Liver (tissue), 8 donors: ENCODE measurements at regions not wholly inside any gene's neighbourhood (a gene's known extent, or its start where the extent isn't known, plus 50 kb on each side); places are given as distances from the start of the nearest gene placed in this dataset.

Source experiments
- DNase-seq: peaks from one replicate; pipeline ENCODE4 v3.0.0-alpha.2; 2017; ENCODE audit warnings: low spot score
- H3K27ac ChIP-seq, 2 donors: one replicate each; pipeline ENCODE4 v1.7.0; 2013; ENCODE audit warnings: inconsistent platforms in 2 of 2, low read length in 2 of 2, control low read depth in 1 of 2, low read depth in 1 of 2, mild to moderate bottlenecking in 1 of 2
- H3K27me3 ChIP-seq, 4 donors: one replicate each; pipeline versions ENCODE4 v1.6.1 to v1.7.0; 2013; ENCODE audit warnings: low read length in 3 of 4, inconsistent platforms in 1 of 4, mild to moderate bottlenecking in 1 of 4, moderate library complexity in 1 of 4; ENCODE audit not compliant: control insufficient read depth in 4 of 4, insufficient read depth in 4 of 4
- H3K36me3 ChIP-seq, 4 donors: one replicate each; pipeline versions ENCODE4 v1.6.1 to v1.7.0; 2013; ENCODE audit warnings: low read length in 3 of 4, mild to moderate bottlenecking in 3 of 4, low read depth in 1 of 4, moderate library complexity in 1 of 4; ENCODE audit not compliant: control insufficient read depth in 4 of 4, insufficient read depth in 3 of 4
- H3K4me1 ChIP-seq, 4 donors: one replicate each; pipeline versions ENCODE4 v1.6.1 to v1.7.0; 2013; ENCODE audit warnings: low read length in 3 of 4, mild to moderate bottlenecking in 3 of 4, moderate library complexity in 1 of 4; ENCODE audit not compliant: control insufficient read depth in 4 of 4, insufficient read depth in 4 of 4
- H3K4me3 ChIP-seq, 3 donors: one replicate each; pipeline versions ENCODE4 v1.6.1 to v1.7.0; 2013; ENCODE audit warnings: low read length in 3 of 3, control low read depth in 1 of 3, low read depth in 1 of 3, mild to moderate bottlenecking in 1 of 3
- H3K9ac ChIP-seq, 2 donors: one replicate each; pipeline ENCODE4 v1.7.0; 2013; ENCODE audit warnings: low read length in 2 of 2, mild to moderate bottlenecking in 2 of 2, moderate library complexity in 2 of 2, control low read depth in 1 of 2, low read depth in 1 of 2
- H3K9me3 ChIP-seq, 4 donors: one replicate each; pipeline versions ENCODE4 v1.6.1 to v1.7.0; 2013; ENCODE audit warnings: low read length in 3 of 4; ENCODE audit not compliant: control insufficient read depth in 4 of 4
- EGR1 ChIP-seq, 2 donors: IDR thresholded peaks; 2 replicates each; pipeline ENCODE4 v1.6.1; 2016 to 2018; ENCODE audit warnings: antibody characterized with exemption in 2 of 2, low read depth in 2 of 2
- FOXA1 ChIP-seq: IDR thresholded peaks from 2 replicates; pipeline ENCODE4 v1.6.1; 2016; ENCODE audit warnings: antibody characterized with exemption
- FOXA2 ChIP-seq: IDR thresholded peaks from 2 replicates; pipeline ENCODE4 v1.6.1; 2016; ENCODE audit warnings: antibody characterized with exemption
- GABPA ChIP-seq, 2 donors: IDR thresholded peaks in 1 of 2; conservative IDR thresholded peaks in 1 of 2; 2 replicates each; pipeline ENCODE4 v1.6.1; 2016; ENCODE audit warnings: antibody characterized with exemption in 2 of 2, mild to moderate bottlenecking in 1 of 2, moderate library complexity in 1 of 2
- HNF4A ChIP-seq, 2 donors: conservative IDR thresholded peaks; 2 replicates each; pipeline ENCODE4 v1.6.1; 2016; ENCODE audit warnings: antibody characterized with exemption in 2 of 2, mild to moderate bottlenecking in 2 of 2
- HNF4G ChIP-seq: IDR thresholded peaks from 2 replicates; pipeline ENCODE4 v1.6.1; 2016; ENCODE audit warnings: antibody characterized with exemption
- JUND ChIP-seq, 2 donors: IDR thresholded peaks; 2 replicates each; pipeline ENCODE4 v1.6.1; 2016; ENCODE audit warnings: antibody characterized with exemption in 2 of 2
- MAX ChIP-seq: IDR thresholded peaks from 2 replicates; pipeline ENCODE4 v1.6.1; 2016; ENCODE audit warnings: antibody characterized with exemption
- NR2F2 ChIP-seq: IDR thresholded peaks from 2 replicates; pipeline ENCODE4 v1.6.1; 2016; ENCODE audit warnings: antibody characterized with exemption
- RXRA ChIP-seq, 2 donors: IDR thresholded peaks; 2 replicates each; pipeline ENCODE4 v1.6.1; 2017 to 2018; ENCODE audit warnings: antibody characterized with exemption in 2 of 2, mild to moderate bottlenecking in 1 of 2
- SP1 ChIP-seq: IDR thresholded peaks from 2 replicates; pipeline ENCODE4 v1.6.1; 2018; ENCODE audit warnings: antibody characterized with exemption, mild to moderate bottlenecking
- TAF1 ChIP-seq: conservative IDR thresholded peaks from 2 replicates; pipeline ENCODE4 v1.6.1; 2016; ENCODE audit warnings: antibody characterized with exemption, mild to moderate bottlenecking
- YY1 ChIP-seq: IDR thresholded peaks from 2 replicates; pipeline ENCODE4 v1.6.1; 2016; ENCODE audit warnings: antibody characterized with exemption, mild to moderate bottlenecking
- WGBS: extraction: QIAGEN DNeasy Blood & Tissue Kit; methylation state at CpG from one replicate; pipeline ENCODE4 v1.1.7; 2013; 5-methylcytosine and 5-hydroxymethylcytosine counted together
- TF ChIP-seq, protein P1 (sequence below): IDR thresholded peaks from 2 replicates; pipeline ENCODE4 v1.6.1; 2016; ENCODE audit warnings: antibody characterized with exemption, mild to moderate bottlenecking
- TF ChIP-seq, protein P2 (sequence below): IDR thresholded peaks from 2 replicates; pipeline ENCODE4 v1.6.1; 2016; ENCODE audit warnings: antibody characterized with exemption
- TF ChIP-seq, protein P3 (sequence below): fragments of 150-350 bp; IDR thresholded peaks from 2 replicates; pipeline ENCODE4 v1.5.1; 2017; ENCODE audit warnings: improper control_type of control experiment, low read depth, low read length; ENCODE audit not compliant: missing input control
- donor health status: healthy.
- donor health status: healthy.
- donor health status: healthy.
- donor health status: healthy.
- donor health status: healthy.

DNA sequence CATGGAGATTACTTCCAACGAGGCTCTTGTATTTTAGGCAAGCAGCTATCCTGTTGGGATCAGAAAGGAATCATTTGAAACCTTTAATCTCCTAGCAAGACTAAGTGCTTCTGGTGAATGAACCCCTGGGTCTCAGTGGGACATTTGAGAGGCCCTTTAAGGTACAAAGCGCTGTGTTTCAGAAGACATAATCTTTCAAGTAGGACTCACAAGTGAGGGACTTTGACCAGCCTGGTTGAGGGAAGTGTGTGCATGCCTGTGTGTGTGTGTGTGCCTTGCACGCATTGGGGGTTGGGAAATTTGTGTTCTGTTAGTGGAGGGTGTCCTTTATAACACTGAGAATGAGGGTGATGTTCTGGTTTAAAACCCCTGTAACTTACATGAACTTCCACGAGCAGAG is 64.4 kb upstream of the KCNG1 start (continued):
- TF ChIP-seq, protein P1, sequence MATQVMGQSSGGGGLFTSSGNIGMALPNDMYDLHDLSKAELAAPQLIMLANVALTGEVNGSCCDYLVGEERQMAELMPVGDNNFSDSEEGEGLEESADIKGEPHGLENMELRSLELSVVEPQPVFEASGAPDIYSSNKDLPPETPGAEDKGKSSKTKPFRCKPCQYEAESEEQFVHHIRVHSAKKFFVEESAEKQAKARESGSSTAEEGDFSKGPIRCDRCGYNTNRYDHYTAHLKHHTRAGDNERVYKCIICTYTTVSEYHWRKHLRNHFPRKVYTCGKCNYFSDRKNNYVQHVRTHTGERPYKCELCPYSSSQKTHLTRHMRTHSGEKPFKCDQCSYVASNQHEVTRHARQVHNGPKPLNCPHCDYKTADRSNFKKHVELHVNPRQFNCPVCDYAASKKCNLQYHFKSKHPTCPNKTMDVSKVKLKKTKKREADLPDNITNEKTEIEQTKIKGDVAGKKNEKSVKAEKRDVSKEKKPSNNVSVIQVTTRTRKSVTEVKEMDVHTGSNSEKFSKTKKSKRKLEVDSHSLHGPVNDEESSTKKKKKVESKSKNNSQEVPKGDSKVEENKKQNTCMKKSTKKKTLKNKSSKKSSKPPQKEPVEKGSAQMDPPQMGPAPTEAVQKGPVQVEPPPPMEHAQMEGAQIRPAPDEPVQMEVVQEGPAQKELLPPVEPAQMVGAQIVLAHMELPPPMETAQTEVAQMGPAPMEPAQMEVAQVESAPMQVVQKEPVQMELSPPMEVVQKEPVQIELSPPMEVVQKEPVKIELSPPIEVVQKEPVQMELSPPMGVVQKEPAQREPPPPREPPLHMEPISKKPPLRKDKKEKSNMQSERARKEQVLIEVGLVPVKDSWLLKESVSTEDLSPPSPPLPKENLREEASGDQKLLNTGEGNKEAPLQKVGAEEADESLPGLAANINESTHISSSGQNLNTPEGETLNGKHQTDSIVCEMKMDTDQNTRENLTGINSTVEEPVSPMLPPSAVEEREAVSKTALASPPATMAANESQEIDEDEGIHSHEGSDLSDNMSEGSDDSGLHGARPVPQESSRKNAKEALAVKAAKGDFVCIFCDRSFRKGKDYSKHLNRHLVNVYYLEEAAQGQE, result no peak
- TF ChIP-seq MAX (no peak), YY1 (no peak), EGR1 (IDR thresholded peaks at IDR 0.05; ENCODE audit: low read depth in 2 of 2) (no peak), FOXA2 (no peak)

GRCh38 chr20:51085769-51086168 is 62.9 kb upstream of the KCNG1 start:
- no peak overlapping the region for H3K27ac ChIP-seq
- no peaks in the 10 kb centered on the region for H3K4me1 ChIP-seq
- H3K9me3 ChIP-seq, result no peaks in the 10 kb centered on the region
- H3K36me3 ChIP-seq, result no peaks in the 10 kb centered on the region
- WGBS, result 90% methylated on average over 4 of the region's 4 CpGs
- DNase-seq, result no peak
- TF ChIP-seq JUND (IDR thresholded peaks at IDR 0.05), result no peak
- no peak for TF ChIP-seq NR2F2
- TF ChIP-seq HNF4G, result no peak
- TF ChIP-seq SP1, result no peak
- TF ChIP-seq YY1, result no peak
- TF ChIP-seq FOXA2, result no peak
- TF ChIP-seq GABPA (IDR thresholded peaks at IDR 0.05 in 1 of 2, conservative IDR thresholded peaks at IDR 0.05 in 1 of 2), result no peak
- TF ChIP-seq EGR1 (IDR thresholded peaks at IDR 0.05; ENCODE audit: low read depth in 2 of 2), result no peak
- H3K27me3 ChIP-seq, result peaks cover 0 to 13% (median 6%) of the 10 kb centered on the region in 4 donors
- H3K9ac ChIP-seq, result no peak overlapping the region
- no peak overlapping the region for H3K4me3 ChIP-seq

DNA sequence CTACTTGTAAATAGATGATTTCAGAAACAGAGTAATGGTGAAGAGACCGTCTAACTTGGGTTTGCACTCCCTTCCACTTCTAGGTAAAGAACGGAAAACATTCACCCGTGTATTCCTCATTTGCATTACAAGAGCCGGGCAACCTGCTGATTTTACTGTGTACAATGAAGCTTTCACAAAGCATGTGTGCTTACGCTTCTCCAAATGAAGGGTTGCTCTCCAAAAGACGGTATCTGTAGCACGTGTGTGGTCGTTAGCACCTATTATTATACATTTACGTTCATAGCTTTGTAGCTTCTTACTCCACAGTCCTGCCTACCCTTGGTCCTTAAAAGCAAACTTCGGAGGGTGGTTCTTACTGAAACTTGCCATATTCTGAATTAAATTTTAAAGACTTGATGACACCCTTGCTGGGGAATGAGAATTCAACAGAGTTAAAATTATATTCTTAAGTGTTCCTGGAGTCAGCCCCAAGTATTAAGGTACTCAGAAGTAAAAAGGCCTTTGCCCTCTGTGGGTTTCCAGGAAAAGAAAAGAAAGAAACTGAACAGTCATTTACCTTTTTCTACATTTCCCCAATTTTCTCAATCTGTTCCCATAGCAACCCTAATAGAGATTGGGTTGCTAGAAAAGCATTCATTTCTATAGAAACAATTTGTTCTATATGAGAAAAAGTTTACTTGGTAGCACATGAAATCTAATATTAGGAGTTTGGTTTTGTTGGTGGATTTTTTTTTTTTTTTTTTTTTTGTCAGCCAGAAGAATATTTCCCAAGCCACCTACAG is 61.9 kb upstream of the KCNG1 start:
- peaks cover 0 to 18% (median 5%) of the 10 kb centered on the region in 4 donors for H3K27me3 ChIP-seq

DNA sequence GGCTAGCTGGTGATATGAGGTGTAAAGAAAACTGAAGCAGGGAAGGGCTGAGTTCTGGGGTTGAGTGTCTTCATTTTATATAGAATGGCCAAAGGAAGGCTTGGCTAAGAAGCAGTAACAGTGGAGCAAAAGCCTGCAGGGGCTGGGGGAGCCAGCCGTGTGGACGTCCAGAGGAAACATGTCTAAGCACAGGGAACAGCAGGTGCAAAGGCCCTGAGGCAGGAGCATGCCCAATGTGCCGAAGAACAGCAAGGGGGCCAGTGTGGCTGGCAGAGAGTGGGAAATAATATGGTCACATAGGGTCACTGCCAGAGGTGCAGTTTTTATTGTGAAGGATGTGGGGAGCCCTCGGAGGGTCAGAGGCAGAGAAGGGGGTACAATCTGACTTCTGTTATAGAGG is 60.5 kb upstream of the KCNG1 start:
- Histone ChIP-seq H3K9ac (no peak overlapping the region), H3K36me3 (no peaks in the 10 kb centered on the region), H3K4me3 (no peak overlapping the region), H3K4me1 (no peaks in the 10 kb centered on the region), H3K9me3 (no peaks in the 10 kb centered on the region), H3K27me3 (peaks cover 0 to 18% (median 5%) of the 10 kb centered on the region in 4 donors), H3K27ac (no peak overlapping the region)
- WGBS, result 75% methylated on average over 4 of the region's 4 CpGs
- TF ChIP-seq NR2F2 (no peak), JUND (IDR thresholded peaks at IDR 0.05) (no peak), FOXA1 (no peak)
- TF ChIP-seq, protein P2, sequence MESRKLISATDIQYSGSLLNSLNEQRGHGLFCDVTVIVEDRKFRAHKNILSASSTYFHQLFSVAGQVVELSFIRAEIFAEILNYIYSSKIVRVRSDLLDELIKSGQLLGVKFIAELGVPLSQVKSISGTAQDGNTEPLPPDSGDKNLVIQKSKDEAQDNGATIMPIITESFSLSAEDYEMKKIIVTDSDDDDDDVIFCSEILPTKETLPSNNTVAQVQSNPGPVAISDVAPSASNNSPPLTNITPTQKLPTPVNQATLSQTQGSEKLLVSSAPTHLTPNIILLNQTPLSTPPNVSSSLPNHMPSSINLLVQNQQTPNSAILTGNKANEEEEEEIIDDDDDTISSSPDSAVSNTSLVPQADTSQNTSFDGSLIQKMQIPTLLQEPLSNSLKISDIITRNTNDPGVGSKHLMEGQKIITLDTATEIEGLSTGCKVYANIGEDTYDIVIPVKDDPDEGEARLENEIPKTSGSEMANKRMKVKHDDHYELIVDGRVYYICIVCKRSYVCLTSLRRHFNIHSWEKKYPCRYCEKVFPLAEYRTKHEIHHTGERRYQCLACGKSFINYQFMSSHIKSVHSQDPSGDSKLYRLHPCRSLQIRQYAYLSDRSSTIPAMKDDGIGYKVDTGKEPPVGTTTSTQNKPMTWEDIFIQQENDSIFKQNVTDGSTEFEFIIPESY, result no peak
- TF ChIP-seq, protein P3, sequence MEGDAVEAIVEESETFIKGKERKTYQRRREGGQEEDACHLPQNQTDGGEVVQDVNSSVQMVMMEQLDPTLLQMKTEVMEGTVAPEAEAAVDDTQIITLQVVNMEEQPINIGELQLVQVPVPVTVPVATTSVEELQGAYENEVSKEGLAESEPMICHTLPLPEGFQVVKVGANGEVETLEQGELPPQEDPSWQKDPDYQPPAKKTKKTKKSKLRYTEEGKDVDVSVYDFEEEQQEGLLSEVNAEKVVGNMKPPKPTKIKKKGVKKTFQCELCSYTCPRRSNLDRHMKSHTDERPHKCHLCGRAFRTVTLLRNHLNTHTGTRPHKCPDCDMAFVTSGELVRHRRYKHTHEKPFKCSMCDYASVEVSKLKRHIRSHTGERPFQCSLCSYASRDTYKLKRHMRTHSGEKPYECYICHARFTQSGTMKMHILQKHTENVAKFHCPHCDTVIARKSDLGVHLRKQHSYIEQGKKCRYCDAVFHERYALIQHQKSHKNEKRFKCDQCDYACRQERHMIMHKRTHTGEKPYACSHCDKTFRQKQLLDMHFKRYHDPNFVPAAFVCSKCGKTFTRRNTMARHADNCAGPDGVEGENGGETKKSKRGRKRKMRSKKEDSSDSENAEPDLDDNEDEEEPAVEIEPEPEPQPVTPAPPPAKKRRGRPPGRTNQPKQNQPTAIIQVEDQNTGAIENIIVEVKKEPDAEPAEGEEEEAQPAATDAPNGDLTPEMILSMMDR, result no peak
- DNase-seq, result no peak

More for the DNA sequence above, 61.9 kb upstream of the KCNG1 start:
- Histone ChIP-seq H3K9ac (no peak overlapping the region), H3K9me3 (no peaks in the 10 kb centered on the region), H3K27ac (no peak overlapping the region), H3K36me3 (no peaks in the 10 kb centered on the region), H3K4me3 (no peak overlapping the region), H3K4me1 (no peaks in the 10 kb centered on the region)
- WGBS, result 52% methylated on average over 10 of the region's 10 CpGs
- no peak for TF ChIP-seq FOXA2
- no peak for TF ChIP-seq YY1
- TF ChIP-seq SP1, result no peak
- TF ChIP-seq TAF1, result no peak
- TF ChIP-seq NR2F2, result no peak
- no peak for TF ChIP-seq RXRA (IDR thresholded peaks at IDR 0.05)
- TF ChIP-seq HNF4A (conservative IDR thresholded peaks at IDR 0.05), result no peak
- no peak for DNase-seq
